Transverse colon (tissue), 4 donors: ENCODE measurements at regions not wholly inside any gene's neighbourhood (a gene's known extent, or its start where the extent isn't known, plus 50 kb on each side); places are given as distances from the start of the nearest gene placed in this dataset.

ENCODE experiments used
- POLR2A ChIP-seq: fragments of 450-650 bp; IDR thresholded peaks from one replicate; pipeline ENCODE4 v1.6.1; 2016; ENCODE audit warnings: antibody characterized with exemption, mild to moderate bottlenecking, moderate library complexity
- POLR2AphosphoS5 ChIP-seq, 3 donors: sonication (generic); formaldehyde crosslinking; IDR thresholded peaks; one replicate each; pipeline ENCODE4 v1.6.1; 2016; ENCODE audit warnings: antibody characterized with exemption in 3 of 3
- TF ChIP-seq, protein P1 (sequence below), 5 experiments: fragments of 200-600 bp in 3 of 5; fragments of 450-650 bp in 2 of 5; sonication (generic) in 3 of 5; IDR thresholded peaks; 1 replicate in 2 of 5; 2 replicates in 3 of 5; pipeline ENCODE4 v1.5.1; 2016 to 2017; ENCODE audit warnings: antibody characterized with exemption in 5 of 5, inconsistent platforms in 3 of 5, mild to moderate bottlenecking in 2 of 5, moderate library complexity in 1 of 5

GRCh38 chr3:25073423-25073822, 354.6 kb upstream of the RARB start:
- TF ChIP-seq, protein P1, sequence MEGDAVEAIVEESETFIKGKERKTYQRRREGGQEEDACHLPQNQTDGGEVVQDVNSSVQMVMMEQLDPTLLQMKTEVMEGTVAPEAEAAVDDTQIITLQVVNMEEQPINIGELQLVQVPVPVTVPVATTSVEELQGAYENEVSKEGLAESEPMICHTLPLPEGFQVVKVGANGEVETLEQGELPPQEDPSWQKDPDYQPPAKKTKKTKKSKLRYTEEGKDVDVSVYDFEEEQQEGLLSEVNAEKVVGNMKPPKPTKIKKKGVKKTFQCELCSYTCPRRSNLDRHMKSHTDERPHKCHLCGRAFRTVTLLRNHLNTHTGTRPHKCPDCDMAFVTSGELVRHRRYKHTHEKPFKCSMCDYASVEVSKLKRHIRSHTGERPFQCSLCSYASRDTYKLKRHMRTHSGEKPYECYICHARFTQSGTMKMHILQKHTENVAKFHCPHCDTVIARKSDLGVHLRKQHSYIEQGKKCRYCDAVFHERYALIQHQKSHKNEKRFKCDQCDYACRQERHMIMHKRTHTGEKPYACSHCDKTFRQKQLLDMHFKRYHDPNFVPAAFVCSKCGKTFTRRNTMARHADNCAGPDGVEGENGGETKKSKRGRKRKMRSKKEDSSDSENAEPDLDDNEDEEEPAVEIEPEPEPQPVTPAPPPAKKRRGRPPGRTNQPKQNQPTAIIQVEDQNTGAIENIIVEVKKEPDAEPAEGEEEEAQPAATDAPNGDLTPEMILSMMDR (IDR thresholded peaks at IDR 0.05): no peak
- TF ChIP-seq POLR2AphosphoS5 (IDR thresholded peaks at IDR 0.05): no peak
- TF ChIP-seq POLR2A: no peak
